Spleen (tissue), 7 donors: ENCODE measurements at regions not wholly inside any gene's neighbourhood (a gene's known extent, or its start where the extent isn't known, plus 50 kb on each side); places are given as distances from the start of the nearest gene placed in this dataset.

Source experiments
- POLR2A ChIP-seq, 3 donors: fragments of 450-650 bp; IDR thresholded peaks; one replicate each; pipeline ENCODE4 v1.5.1; 2017; ENCODE audit warnings: antibody characterized with exemption in 3 of 3, mild to moderate bottlenecking in 1 of 3
- POLR2AphosphoS5 ChIP-seq, 3 donors: sonication (generic); formaldehyde crosslinking; IDR thresholded peaks; one replicate each; pipeline ENCODE4 v1.5.1; 2017; ENCODE audit warnings: antibody characterized with exemption in 3 of 3
- TF ChIP-seq, protein P1 (sequence below), 11 experiments: fragments of 200-600 bp in 7 of 11; fragments of 450-650 bp in 4 of 11; sonication (generic) in 4 of 11; IDR thresholded peaks in 8 of 11; conservative IDR thresholded peaks in 3 of 11; 1 replicate in 7 of 11; 2 replicates in 4 of 11; pipeline versions ENCODE4 v1.4.0 to v1.8.0; 2016 to 2021; ENCODE audit warnings: antibody characterized with exemption in 11 of 11, inconsistent platforms in 4 of 11, mild to moderate bottlenecking in 1 of 11
- donor health status: DM: no; HTN: no; CAD: no; lungs with moderate emphysema.
- donor health status: DM: no; HTN: no; CAD: no.
- donor health status: DM: no; HTN: no; CAD: no.

- TF ChIP-seq, protein P1, sequence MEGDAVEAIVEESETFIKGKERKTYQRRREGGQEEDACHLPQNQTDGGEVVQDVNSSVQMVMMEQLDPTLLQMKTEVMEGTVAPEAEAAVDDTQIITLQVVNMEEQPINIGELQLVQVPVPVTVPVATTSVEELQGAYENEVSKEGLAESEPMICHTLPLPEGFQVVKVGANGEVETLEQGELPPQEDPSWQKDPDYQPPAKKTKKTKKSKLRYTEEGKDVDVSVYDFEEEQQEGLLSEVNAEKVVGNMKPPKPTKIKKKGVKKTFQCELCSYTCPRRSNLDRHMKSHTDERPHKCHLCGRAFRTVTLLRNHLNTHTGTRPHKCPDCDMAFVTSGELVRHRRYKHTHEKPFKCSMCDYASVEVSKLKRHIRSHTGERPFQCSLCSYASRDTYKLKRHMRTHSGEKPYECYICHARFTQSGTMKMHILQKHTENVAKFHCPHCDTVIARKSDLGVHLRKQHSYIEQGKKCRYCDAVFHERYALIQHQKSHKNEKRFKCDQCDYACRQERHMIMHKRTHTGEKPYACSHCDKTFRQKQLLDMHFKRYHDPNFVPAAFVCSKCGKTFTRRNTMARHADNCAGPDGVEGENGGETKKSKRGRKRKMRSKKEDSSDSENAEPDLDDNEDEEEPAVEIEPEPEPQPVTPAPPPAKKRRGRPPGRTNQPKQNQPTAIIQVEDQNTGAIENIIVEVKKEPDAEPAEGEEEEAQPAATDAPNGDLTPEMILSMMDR (IDR thresholded peaks at IDR 0.05 in 8 of 11, conservative IDR thresholded peaks at IDR 0.05 in 3 of 11), result no peak
- TF ChIP-seq POLR2A (IDR thresholded peaks at IDR 0.05) (no peak), POLR2AphosphoS5 (IDR thresholded peaks at IDR 0.05) (no peak)
These were observed 1301.0 kb upstream of the CDH8 start for GRCh38 chr16:63337264-63337663.
